Left forelimb (tissue), 1 donor: ENCODE measurements at regions not wholly inside any gene's neighbourhood (a gene's known extent, or its start where the extent isn't known, plus 50 kb on each side); places are given as distances from the start of the nearest gene placed in this dataset.
"Not testable (repeated sequence)": the region's sequence is repeated elsewhere in the genome, so short reads cannot be mapped to it uniquely, and the experiment has no call there.

Experiments used
- DNase-seq: peaks from one replicate; pipeline ENCODE4 v3.0.0-alpha.2; 2018; ENCODE audit warnings: low spot score

- not testable (repeated sequence) for DNase-seq
Observed at GRCh38 chr2:90224767-90225166, 1533.3 kb downstream of the RPIA start.

GRCh38 chr2:90226465-90227072 lies 1535.1 kb downstream of the RPIA start:
- DNase-seq, result not testable (repeated sequence)

- DNase-seq, result not testable (repeated sequence)
Observed at GRCh38 chr2:90231199-90231598, 1539.7 kb downstream of the RPIA start.

- DNase-seq, result not testable (repeated sequence)
Observed at GRCh38 chr2:90235452-90235851, 1544.0 kb downstream of the RPIA start.

- not testable (repeated sequence) for DNase-seq
Observed at GRCh38 chr2:90237923-90238361, 1546.5 kb downstream of the RPIA start.

GRCh38 chr2:90238505-90239230 lies 1547.2 kb downstream of the RPIA start:
- not testable (repeated sequence) for DNase-seq

GRCh38 chr2:90239769-90240168 lies 1548.3 kb downstream of the RPIA start:
- not testable (repeated sequence) for DNase-seq

GRCh38 chr2:90244902-90245765 lies 1553.7 kb downstream of the RPIA start:
- not testable (repeated sequence) for DNase-seq

GRCh38 chr2:90248400-90248799 lies 1556.9 kb downstream of the RPIA start:
- DNase-seq, result not testable (repeated sequence)

- not testable (repeated sequence) for DNase-seq
Observed at GRCh38 chr2:90250350-90250749, 1558.9 kb downstream of the RPIA start.

GRCh38 chr2:90251576-90251975 lies 1560.1 kb downstream of the RPIA start:
- not testable (repeated sequence) for DNase-seq

- DNase-seq, result not testable (repeated sequence)
Observed at GRCh38 chr2:90253306-90253705, 1561.8 kb downstream of the RPIA start.

GRCh38 chr2:90266888-90267287 lies 1575.4 kb downstream of the RPIA start:
- DNase-seq, result not testable (repeated sequence)

GRCh38 chr2:90287751-90288150 lies 1596.3 kb downstream of the RPIA start:
- not testable (repeated sequence) for DNase-seq

GRCh38 chr2:90288396-90288795 lies 1596.9 kb downstream of the RPIA start:
- not testable (repeated sequence) for DNase-seq

GRCh38 chr2:90289291-90289980 lies 1598.0 kb downstream of the RPIA start:
- not testable (repeated sequence) for DNase-seq

- DNase-seq, result not testable (repeated sequence)
Observed at GRCh38 chr2:90290701-90291100, 1599.2 kb downstream of the RPIA start.

GRCh38 chr2:90291168-90291883 lies 1599.9 kb downstream of the RPIA start:
- DNase-seq, result not testable (repeated sequence)

GRCh38 chr2:90291934-90292333 lies 1600.5 kb downstream of the RPIA start:
- DNase-seq, result not testable (repeated sequence)

GRCh38 chr2:90292451-90292850 lies 1601.0 kb downstream of the RPIA start:
- DNase-seq, result not testable (repeated sequence)

GRCh38 chr2:90293224-90293623 lies 1601.8 kb downstream of the RPIA start:
- DNase-seq, result not testable (repeated sequence)
